NCI-H2171 (cell line): ENCODE measurements at regions not wholly inside any gene's neighbourhood (a gene's known extent, or its start where the extent isn't known, plus 50 kb on each side); places are given as distances from the start of the nearest gene placed in this dataset.
"Not testable (repeated sequence)": the region's sequence is repeated elsewhere in the genome, so short reads cannot be mapped to it uniquely, and the experiment has no call there.

Source experiments
- DNase-seq: peaks from one replicate; lab custom pipeline; 2025; lab: John Stamatoyannopoulos, UW

DNA sequence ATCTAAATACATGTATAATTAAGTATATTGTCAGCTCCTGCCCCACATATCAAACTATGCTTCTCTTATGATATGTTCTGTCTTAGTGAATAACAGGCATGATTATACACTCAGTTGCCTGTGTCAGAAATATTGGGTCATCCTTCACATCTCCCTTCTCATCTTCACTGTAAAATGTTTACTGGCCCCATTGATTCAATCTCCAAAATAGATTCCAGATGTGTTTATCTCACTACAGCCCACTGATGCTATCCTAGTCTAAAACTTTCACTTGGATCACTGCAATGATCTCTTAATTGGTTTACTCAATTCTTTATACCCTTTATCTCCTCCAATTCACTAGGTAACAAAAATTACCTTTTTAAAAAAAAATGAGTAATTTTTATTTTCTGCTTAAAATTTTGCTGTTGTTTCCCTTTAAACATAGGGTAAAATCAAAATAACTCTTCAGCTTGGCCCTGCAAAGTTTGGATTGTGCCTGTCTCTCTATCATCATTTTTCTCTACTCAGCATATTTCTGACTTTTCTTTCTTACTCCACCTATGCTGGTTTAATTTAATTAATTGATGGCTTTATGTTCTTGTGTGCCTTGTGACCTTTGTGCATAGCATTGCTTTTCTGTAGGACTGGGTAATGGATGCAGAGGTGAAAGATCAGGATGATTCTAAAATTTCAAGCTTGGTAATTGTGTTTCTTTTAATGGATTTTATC is 233.9 kb upstream of the FOXP2 start:
- DNase-seq = no peak

- no peak for DNase-seq
These were observed 239.5 kb upstream of the FOXP2 start for GRCh38 chr7:114175125-114175524.

DNA sequence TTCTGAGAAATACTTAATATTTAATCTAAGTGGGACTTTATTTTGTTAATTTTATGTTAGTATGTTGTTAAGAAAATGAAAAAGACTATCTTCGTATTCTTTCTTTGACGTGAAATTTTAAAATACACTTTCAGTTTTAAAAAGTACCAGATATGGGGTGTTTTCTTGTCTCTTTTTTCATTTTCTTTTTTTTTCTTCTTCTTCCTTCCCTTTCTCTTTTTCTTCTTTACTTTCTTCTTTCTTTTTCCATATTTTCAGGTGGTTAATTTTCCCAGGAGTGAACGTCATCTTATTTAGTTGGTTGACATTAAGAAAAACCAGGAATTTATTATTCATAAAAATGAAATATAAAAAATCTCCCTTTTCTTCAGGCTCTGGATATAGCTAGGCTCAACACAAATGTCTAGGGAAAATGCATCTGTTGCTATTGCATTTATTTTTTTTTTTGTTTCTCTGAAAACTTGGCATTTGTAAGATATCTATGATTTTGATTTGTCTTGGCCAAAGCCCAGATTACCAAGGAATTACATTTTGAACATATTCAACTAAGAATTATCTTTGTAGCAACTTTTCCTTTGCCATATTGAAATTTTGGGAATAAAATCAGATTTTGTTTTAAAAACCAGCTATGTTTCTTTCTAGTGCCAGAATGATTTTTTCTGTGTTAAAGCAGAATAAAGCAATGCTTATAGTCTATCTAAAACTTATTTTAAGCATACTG is 241.3 kb upstream of the FOXP2 start:
- DNase-seq = no peak

DNA sequence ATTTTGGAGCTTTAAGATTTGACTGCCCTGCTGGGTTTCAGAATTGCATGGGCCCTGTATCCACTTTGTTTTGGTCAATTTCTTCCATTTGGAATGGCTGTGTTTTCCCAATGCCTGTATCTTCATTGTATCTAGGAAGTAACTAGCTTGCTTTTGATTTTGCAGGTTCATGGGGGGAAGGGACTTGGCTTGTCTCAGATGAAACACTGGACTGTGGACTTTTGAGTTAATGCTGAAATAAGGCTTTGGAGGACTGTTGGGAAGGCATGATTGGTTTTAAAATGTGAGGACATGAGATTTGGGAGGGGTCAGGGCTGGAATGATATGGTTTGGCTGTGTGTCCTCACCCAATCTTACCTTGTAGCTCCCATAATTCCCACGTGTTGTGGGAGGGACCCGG is 245.2 kb upstream of the FOXP2 start:
- DNase-seq = not testable (repeated sequence)

DNA sequence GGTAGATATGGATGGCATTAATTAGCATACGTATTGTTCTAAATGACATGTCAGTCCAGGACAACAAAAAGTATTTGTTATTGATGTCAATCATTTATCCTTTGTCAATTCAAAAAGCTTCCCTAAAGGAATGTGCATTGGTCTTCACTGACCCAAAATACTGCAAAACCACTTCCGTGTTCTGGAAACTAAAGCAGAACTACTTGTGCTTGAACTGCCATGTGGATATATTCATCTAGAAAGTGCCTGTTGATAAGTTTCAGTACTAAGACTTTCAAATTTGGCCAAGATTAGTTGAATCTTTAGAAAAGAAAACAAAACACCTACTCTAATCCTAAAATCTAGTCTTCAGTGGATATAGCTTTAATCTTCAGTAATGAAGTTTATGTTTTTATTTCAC is 242.1 kb upstream of the PPP1R3A start:
- no peak for DNase-seq

- no peak for DNase-seq
These were observed 240.0 kb upstream of the PPP1R3A start for GRCh38 chr7:114158854-114159253.

- DNase-seq = no peak
These were observed 239.5 kb upstream of the PPP1R3A start for GRCh38 chr7:114158275-114158674.

DNA sequence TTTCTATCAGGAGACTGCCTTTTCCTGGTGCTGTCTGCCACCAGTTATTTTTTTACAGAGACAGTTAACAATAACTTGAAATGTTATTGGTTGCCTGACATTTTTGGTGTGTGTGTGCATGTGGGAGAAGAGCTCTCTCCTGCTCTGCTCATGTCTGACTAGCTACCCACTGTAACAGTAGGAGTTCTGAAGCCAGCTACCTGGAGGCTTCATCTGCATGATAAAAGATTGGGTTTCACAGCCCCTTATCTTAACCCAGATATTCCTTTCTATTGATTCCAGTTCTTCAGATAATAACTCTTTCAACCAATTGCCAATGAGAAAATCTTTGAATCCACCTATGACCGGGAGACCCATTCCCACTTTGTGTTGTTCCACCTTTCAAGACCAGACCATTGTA is 237.4 kb upstream of the PPP1R3A start:
- DNase-seq = no peak

- DNase-seq = no peak
These were observed 236.6 kb upstream of the PPP1R3A start for GRCh38 chr7:114155116-114156110.

GRCh38 chr7:114153700-114154099 is 234.9 kb upstream of the PPP1R3A start:
- no peak for DNase-seq

GRCh38 chr7:114152314-114152938 is 233.6 kb upstream of the PPP1R3A start:
- no peak for DNase-seq

GRCh38 chr7:114151777-114152176 is 233.0 kb upstream of the PPP1R3A start:
- no peak for DNase-seq

DNA sequence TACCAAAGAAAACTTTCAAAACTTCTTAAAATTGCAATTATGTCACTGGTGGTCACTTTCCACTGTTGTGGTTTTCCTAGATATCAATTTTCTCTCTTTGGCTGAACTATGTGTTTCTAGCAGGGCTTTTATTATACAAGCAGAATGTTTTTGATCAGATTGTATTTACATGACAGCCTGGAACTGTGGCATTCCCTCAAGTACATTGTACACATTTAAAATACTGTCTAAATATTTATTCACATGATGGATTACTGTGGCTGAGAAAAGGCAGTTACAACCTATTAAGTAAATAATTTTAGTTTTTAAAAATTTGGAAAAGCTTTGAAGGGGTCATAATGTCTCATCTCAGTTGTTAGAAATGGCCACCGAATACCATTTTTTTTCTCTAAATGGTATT is 231.9 kb upstream of the PPP1R3A start:
- DNase-seq = no peak

DNA sequence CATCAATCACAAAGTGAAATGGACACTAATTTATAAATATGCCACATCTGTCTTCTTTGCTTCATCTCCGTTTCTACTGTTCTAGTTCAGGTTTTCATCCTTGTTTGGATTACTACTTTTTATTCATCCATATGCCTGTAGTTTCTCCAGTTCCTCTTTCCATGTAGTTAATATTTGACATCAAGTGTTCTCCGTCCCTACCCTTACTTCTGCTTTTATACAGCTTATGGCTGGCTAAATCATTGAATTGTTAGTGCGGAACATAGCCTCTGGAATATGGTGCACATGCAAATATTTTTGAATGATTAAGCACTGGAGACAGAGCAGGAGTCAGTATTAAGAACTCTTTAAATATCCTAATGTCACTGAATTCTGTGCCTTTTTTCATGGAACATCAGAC is 230.0 kb upstream of the PPP1R3A start:
- DNase-seq = no peak

DNA sequence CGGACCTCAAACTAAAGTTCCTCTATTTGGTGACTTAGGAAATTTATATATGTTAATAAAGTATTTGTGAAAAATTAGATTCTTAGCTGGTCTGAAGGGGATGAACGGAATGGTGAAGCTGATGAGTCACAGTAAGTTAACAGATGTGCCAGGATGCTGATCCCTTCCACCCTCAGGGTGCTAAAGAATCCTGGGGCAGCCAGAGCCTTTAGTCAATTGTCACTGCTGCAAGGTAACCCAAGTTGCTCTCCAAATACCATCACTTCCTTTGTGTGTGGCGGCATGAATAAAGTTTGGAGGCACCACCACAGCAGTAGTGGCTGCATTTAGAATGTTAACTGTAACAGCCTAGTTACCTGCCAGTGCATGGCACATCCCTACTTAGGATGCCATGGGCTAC is 222.6 kb upstream of the PPP1R3A start:
- no peak for DNase-seq

GRCh38 chr7:114140561-114140960 is 221.8 kb upstream of the PPP1R3A start:
- no peak for DNase-seq

GRCh38 chr7:114139690-114140089 is 220.9 kb upstream of the PPP1R3A start:
- DNase-seq = not testable (repeated sequence)

DNA sequence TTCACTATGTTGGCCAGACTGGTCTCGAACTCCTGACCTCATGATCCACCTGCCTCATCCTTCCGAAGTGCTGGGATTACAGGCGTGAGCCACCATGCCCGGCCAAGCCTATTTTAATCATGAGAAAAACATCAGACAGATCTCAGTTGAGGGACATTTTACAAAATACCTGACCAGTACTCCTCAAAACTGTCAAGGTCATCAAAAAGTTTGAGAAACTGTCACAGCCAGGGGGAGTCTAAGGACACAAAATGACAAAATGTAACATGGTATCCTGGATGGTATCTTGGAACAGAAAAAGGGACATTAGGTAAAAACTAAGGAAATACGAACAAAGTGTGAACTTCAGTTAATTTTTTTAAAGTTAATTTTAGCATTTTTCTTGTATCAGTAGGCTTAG is 219.8 kb upstream of the PPP1R3A start:
- DNase-seq = no peak

DNA sequence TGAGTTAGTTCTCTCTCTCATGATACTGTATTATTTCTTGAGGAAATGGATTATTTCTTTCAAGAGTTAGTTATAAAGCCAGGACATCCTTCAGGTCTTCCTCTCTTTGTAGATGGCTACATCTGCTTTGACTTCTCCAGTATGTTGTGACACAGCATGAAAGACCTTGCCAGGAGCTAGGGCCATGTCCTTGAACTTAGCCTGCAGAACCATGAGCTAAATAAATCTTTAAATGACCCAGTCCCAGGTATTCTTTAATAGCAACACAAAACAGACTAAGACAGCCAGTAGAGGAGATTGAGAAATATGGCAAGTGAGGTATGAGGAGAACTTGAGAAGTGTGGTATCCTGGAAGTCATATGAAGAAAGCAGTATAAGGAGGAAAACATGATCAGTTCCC is 214.9 kb upstream of the PPP1R3A start:
- DNase-seq = no peak

DNA sequence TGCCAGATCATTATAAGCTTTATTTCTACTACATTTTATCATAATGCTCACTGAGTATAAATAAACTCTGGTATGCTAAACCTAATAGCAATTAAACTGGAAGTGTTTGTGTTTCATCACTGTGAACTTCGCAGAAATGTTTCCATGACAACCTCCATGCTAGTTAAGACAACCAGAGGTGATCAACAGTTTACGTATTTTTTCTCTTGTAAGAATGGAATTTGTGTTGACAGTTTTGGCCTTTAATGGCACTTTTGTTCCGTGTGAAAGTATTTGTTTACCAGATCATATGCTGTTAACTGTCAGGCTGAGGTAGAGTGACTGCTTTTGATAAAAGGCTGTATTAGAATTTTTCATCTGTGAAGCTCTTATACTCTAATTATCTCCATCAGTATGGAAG is 212.1 kb upstream of the PPP1R3A start:
- DNase-seq = no peak

DNA sequence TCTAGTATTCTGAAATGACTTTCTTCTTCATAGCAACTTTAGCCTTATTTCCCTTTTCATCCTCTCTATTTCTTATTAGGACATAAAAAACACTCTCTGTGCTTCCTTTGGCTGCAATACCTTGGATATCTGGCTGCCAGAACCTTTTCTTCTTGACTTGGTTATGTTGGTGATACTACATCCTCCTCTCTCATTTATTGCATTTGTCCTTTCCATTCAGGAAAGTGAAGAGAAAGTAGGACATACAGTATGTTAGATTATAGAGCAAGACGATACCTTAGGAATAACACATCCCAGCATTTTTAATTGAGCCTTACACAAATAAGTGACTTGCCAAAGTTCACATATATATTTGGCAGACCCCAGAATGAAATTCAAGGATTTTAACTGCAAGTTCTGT is 210.1 kb upstream of the PPP1R3A start:
- DNase-seq = no peak

DNA sequence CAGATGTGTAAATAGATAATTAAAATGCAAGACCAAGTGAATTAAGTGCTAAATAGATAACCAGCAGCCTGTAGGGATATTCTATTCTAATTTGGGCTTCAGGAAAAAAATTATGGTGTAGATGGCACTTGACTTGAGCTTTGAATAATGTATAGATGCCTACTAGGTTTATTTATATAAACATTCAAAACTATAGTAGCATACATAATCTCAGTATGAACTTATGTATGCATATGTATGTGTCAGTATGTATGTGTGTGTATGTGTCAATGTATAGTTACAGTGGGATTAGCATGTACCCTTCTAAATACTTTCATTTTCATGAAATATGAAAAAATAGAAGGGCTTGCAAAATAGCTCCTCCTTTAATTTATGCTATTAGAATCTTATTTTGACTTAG is 207.3 kb upstream of the PPP1R3A start:
- DNase-seq = no peak
